ENCODE measurements at regions not wholly inside any gene's neighbourhood (a gene's known extent, or its start where the extent isn't known, plus 50 kb on each side); places are given as distances from the start of the nearest gene placed in this dataset.
A peak's percentile ranks its signal among the peaks of the same experiment; 100 is the strongest.

DNA sequence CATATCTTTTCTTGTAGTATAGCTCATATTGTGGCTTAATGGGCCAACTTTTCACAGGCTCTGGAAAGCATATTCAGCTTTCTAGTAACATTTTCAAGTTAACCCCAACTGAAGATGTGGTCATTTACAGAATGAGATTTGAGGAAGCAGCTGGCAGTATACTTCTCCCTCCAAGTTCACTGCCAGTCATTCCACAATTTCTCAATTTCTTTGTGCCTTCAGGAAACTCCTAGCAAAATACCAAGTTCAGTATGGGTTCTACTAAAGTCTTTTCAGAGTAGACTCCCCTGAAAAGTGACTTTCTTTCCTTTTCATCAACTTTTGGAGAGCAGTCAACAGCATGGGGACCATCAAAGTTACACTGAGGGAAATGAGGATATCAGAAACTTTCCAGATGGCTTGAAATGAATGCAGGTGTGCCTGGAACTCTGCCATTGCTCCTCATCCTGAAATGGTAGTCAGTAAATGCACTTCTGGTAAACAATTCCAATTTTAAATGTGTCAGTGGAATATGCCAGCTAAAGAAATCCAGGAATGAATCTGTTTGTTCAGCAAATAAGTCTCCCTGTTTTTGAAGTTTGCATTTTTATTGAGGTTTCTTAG, 81.5 kb upstream of the TEX13D start:
- Histone ChIP-seq H3K4me3 (no peak overlapping the region), H3K27me3 (no peaks in the 10 kb centered on the region), H3K4me1 (peaks cover 0 to 4% (median 0%) of the 10 kb centered on the region in 4 donors), H3K36me3 (no peaks in the 10 kb centered on the region), H3K9me3 (no peaks in the 10 kb centered on the region), H3K27ac (no peak overlapping the region)
- intact Hi-C loops (cut with DNase I; ENCODE audit: low total_unique reads) = no loop called here
- no peak for DNase-seq
- TF ChIP-seq, protein P1, sequence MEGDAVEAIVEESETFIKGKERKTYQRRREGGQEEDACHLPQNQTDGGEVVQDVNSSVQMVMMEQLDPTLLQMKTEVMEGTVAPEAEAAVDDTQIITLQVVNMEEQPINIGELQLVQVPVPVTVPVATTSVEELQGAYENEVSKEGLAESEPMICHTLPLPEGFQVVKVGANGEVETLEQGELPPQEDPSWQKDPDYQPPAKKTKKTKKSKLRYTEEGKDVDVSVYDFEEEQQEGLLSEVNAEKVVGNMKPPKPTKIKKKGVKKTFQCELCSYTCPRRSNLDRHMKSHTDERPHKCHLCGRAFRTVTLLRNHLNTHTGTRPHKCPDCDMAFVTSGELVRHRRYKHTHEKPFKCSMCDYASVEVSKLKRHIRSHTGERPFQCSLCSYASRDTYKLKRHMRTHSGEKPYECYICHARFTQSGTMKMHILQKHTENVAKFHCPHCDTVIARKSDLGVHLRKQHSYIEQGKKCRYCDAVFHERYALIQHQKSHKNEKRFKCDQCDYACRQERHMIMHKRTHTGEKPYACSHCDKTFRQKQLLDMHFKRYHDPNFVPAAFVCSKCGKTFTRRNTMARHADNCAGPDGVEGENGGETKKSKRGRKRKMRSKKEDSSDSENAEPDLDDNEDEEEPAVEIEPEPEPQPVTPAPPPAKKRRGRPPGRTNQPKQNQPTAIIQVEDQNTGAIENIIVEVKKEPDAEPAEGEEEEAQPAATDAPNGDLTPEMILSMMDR (IDR thresholded peaks at IDR 0.05) = no peak

DNA sequence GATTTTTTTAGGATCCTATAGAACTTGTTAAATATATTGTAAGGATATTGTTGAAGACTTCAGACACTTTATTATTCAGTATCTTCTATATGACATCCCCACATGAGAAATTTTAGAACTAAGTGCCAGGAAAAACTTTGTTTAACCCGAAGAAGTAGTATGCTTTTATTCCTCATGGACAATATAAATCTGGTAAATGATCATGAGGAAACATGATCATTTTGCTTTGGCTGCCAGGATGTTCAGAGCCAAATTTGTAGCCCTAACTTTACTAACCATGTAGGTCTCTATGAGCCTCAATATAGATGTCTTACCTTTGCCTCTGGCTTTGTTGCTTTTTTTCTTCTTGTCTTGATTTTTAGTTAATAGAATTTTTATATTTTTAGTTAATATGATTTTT, 77.8 kb upstream of the TEX13D start:
- no peaks in the 10 kb centered on the region for H3K27me3 ChIP-seq
- H3K4me1 ChIP-seq = peaks cover 0 to 37% (median 5%) of the 10 kb centered on the region in 4 donors
- no peak overlapping the region for H3K27ac ChIP-seq
- H3K4me3 ChIP-seq = no peak overlapping the region
- TF ChIP-seq, protein P1 (IDR thresholded peaks at IDR 0.05) = no peak
- no peaks in the 10 kb centered on the region for H3K9me3 ChIP-seq
- intact Hi-C loops (cut with DNase I; ENCODE audit: low total_unique reads) = no loop called here
- no peak for DNase-seq
- no peaks in the 10 kb centered on the region for H3K36me3 ChIP-seq

DNA sequence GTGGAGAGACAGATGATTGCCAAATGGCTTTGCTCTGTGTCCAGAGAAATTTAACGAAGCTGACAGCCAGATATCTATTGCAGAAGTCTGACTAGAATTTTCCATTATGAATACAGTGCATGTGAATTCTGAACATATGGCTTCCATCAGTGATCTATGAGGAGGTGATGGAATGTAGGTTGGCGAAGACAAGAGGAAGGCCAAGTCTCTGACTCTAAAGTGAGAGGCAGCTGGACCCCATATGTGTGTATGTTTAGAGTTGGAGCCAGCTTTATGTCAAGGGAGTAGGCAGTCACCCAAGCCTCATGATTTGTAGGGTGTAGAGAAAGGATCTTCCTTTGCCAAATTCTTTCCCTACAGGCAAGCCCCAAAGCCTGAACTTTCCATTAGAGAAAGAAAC, 76.2 kb upstream of the TEX13D start:
- no peak overlapping the region for H3K4me3 ChIP-seq
- no peaks in the 10 kb centered on the region for H3K27me3 ChIP-seq
- no peaks in the 10 kb centered on the region for H3K36me3 ChIP-seq
- H3K4me1 ChIP-seq = peaks cover 0 to 37% (median 5%) of the 10 kb centered on the region in 4 donors
- H3K27ac ChIP-seq = no peak overlapping the region
- DNase-seq = no peak
- TF ChIP-seq, protein P1 (IDR thresholded peaks at IDR 0.05) = no peak
- intact Hi-C loops (cut with DNase I; ENCODE audit: low total_unique reads) = no loop called here
- H3K9me3 ChIP-seq = no peaks in the 10 kb centered on the region

DNA sequence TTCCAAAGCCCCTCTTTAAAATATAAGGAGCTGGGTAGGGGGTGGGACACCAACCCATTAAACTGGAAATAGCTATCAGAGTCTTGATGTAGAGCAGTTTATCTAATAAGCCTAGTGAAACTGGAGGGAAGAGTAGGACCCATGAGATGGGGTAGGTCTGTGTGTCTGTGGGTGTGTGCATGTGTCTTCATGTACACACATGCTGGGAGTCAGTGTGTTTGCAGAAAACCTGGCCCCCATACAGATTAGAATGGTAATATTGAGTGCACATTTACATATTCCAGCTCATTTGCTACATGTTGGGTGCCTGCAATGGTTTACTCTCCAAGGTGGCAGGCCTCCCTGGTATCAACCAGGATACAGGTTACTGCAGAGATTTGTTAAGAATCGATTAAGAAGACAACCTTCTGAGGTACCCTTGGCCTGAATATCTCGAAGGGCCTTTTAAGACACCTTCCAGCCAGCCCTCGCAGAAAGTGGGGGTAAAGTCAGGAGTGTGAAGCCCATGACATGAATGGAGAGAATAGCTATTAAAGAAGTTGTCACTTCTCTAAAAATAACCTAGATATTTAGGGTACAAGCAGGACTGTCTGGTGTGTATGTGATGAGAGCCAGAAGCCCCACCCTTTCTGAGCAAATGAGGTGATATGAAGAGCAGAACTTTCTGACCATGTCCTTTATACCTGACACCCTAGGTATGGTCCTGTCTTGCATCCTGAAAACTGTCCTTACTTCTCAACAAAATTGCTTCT, 75.7 kb upstream of the TEX13D start:
- Histone ChIP-seq H3K27me3 (no peaks in the 10 kb centered on the region), H3K27ac (peak overlapping the region in 1 of 2 donors; percentile 57), H3K4me3 (no peak overlapping the region), H3K9me3 (no peaks in the 10 kb centered on the region), H3K4me1 (peaks cover 0 to 37% (median 5%) of the 10 kb centered on the region in 4 donors), H3K36me3 (no peaks in the 10 kb centered on the region)
- intact Hi-C loops (cut with DNase I; ENCODE audit: low total_unique reads) = no loop called here
- no peak for DNase-seq
- TF ChIP-seq, protein P1 (IDR thresholded peaks at IDR 0.05) = no peak

DNA sequence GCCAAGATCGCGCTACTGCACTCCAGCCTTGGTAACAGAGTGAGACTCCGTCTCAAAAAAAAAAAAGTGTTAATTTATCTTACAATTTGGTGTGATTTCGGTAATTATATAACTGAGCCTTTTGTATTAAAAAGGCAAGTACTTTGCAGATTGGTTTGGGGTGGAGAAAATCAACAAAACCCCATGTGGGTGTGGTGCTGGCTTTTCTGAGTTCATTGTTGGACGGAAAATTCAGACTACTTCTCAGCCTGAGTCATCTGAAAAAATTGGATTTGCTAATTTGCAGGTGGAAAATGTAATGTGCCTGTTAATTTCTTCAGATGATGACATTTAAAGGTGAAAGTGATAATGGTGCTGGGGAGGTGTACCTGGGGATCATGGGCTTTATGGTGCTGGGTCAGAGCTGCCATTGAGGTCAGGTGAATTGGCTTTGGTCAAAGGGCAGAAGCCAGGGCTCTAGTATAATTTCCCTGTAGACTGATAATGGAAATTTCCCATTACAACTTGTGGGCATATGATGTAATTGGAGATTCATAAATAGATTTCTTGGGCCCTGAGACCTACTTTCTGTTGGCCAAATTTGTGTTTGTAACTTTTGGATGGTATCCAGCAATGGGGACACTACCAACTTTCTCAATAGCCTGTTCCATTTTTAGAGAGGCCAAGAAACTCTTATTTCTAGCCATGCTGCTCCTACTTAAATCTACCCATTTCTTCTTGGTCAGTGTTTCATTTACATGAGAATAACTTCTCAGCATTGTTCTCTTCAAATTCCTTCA, 74.3 kb upstream of the TEX13D start:
- no peaks in the 10 kb centered on the region for H3K27me3 ChIP-seq
- H3K9me3 ChIP-seq = no peaks in the 10 kb centered on the region
- DNase-seq = no peak
- H3K4me1 ChIP-seq = peaks cover 0 to 37% (median 5%) of the 10 kb centered on the region in 4 donors
- H3K27ac ChIP-seq = peak overlapping the region; percentile 33 to 57
- intact Hi-C loops (cut with DNase I; ENCODE audit: low total_unique reads) = no loop called here
- no peak overlapping the region for H3K4me3 ChIP-seq
- H3K36me3 ChIP-seq = no peaks in the 10 kb centered on the region
- TF ChIP-seq, protein P1 (IDR thresholded peaks at IDR 0.05) = no peak

Measured in tibial artery (tissue), 4 donors.